ENCODE measurements at regions not wholly inside any gene's neighbourhood (a gene's known extent, or its start where the extent isn't known, plus 50 kb on each side); places are given as distances from the start of the nearest gene placed in this dataset.
"Not testable (repeated sequence)": the region's sequence is repeated elsewhere in the genome, so short reads cannot be mapped to it uniquely, and the experiment has no call there.

DNA sequence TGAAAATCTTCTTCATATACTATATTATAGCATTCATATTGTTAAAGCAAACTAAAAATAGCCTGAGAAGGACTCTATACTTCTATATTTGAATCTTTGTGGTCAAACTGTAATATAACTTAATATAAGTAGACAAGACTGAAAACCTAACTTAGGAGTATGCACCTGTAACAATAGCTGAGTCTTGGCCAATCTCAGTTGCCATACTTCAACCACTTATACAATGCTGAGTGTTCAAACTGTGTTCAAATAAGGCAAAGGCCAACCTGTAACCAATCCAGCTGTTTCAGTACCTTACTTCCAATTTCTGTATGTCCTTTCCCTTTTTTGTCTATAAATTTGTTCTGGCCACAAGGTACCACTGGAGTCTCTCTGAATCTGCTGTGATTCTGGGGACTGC lies 1360.8 kb upstream of the CDH9 start:
- no peak overlapping the region for H3K4me3 ChIP-seq (ENCODE audit: low read depth, low read length)

GRCh38 chr5:28398185-28398584 lies 1359.8 kb upstream of the CDH9 start:
- TF ChIP-seq, protein P1, sequence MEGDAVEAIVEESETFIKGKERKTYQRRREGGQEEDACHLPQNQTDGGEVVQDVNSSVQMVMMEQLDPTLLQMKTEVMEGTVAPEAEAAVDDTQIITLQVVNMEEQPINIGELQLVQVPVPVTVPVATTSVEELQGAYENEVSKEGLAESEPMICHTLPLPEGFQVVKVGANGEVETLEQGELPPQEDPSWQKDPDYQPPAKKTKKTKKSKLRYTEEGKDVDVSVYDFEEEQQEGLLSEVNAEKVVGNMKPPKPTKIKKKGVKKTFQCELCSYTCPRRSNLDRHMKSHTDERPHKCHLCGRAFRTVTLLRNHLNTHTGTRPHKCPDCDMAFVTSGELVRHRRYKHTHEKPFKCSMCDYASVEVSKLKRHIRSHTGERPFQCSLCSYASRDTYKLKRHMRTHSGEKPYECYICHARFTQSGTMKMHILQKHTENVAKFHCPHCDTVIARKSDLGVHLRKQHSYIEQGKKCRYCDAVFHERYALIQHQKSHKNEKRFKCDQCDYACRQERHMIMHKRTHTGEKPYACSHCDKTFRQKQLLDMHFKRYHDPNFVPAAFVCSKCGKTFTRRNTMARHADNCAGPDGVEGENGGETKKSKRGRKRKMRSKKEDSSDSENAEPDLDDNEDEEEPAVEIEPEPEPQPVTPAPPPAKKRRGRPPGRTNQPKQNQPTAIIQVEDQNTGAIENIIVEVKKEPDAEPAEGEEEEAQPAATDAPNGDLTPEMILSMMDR (IDR thresholded peaks at IDR 0.05; ENCODE audit: low read depth, low read length), result no peak
- H3K4me3 ChIP-seq (ENCODE audit: low read depth, low read length), result no peak overlapping the region

More for the DNA sequence above, 1360.8 kb upstream of the CDH9 start:
- TF ChIP-seq, protein P1 (IDR thresholded peaks at IDR 0.05; ENCODE audit: low read depth, low read length), result no peak

DNA sequence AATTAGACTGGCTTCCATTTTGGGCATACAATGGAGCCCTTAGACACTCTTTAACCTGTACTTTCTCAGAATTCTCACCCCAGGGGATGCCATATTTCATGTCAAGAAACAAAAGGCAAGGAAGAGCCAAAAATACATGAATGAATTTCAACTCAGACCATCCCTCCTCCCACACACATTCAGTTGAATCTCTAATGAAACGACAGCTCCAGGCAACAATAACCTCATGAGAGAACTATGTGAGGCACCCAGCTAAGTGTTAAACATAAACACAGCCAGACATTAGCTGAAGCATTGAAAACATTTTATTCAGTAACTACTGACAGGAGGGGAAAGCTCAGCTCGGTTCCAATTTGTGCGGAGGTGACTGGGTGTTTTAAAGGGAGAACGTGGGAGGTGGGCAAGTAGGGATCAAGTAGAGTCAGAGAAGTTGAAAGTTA lies 1359.1 kb upstream of the CDH9 start:
- TF ChIP-seq, protein P1 (IDR thresholded peaks at IDR 0.05; ENCODE audit: low read depth, low read length), result no peak
- no peak overlapping the region for H3K4me3 ChIP-seq (ENCODE audit: low read depth, low read length)

DNA sequence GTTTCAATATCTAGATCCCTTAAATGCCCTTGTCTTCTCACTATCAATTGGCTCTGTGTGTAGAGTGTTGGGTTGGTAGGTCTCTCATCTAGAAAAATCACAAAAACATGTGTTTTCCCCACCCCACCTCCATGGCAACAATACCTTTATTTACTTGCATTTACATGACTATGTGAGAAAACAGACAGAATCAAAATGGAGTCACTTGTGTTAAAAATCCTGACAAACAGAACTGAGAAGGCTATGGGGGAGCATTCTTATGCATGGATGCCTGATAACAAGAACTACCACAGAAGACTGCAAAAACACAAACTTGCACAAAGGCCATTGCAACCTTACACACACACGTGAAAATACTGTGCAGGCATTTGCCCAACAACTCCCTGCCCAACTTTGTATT lies 1352.9 kb upstream of the CDH9 start:
- TF ChIP-seq, protein P1 (IDR thresholded peaks at IDR 0.05; ENCODE audit: low read depth, low read length), result no peak

GRCh38 chr5:28390341-28390740 lies 1352.0 kb upstream of the CDH9 start:
- TF ChIP-seq, protein P1 (IDR thresholded peaks at IDR 0.05; ENCODE audit: low read depth, low read length), result no peak
- no peak overlapping the region for H3K4me3 ChIP-seq (ENCODE audit: low read depth, low read length)

More for the DNA sequence above, 1352.9 kb upstream of the CDH9 start:
- no peak overlapping the region for H3K4me3 ChIP-seq (ENCODE audit: low read depth, low read length)

DNA sequence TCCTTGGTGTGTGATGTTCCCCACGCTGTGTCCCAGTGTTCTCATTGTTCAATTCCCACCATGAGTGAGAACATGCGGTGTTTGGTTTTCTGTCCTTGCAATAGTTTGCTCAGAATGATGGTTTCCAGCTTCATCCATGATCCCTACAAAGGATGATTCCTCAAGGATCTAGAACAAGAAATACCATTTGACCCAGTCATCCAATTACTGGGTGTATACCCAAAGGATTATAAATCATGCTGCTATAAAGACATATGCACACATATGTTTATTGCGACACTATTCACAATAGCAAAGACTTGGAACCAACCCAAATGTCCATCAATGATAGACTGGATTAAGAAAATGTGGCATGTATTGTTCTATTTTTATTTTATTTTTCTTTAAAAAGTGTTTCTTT lies 1351.3 kb upstream of the CDH9 start:
- not testable (repeated sequence) for H3K4me3 ChIP-seq (ENCODE audit: low read depth, low read length)

GRCh38 chr5:28388428-28388827 lies 1350.0 kb upstream of the CDH9 start:
- TF ChIP-seq, protein P1 (IDR thresholded peaks at IDR 0.05; ENCODE audit: low read depth, low read length), result no peak
- H3K4me3 ChIP-seq (ENCODE audit: low read depth, low read length), result no peak overlapping the region

- TF ChIP-seq, protein P1 (IDR thresholded peaks at IDR 0.05; ENCODE audit: low read depth, low read length), result no peak
These were observed 1348.3 kb upstream of the CDH9 start for GRCh38 chr5:28386712-28387111.

More at GRCh38 chr5:28386712-28387111, 1348.3 kb upstream of the CDH9 start:
- no peak overlapping the region for H3K4me3 ChIP-seq (ENCODE audit: low read depth, low read length)

Data from WI38 (cell line).